ENCODE measurements at regions not wholly inside any gene's neighbourhood (a gene's known extent, or its start where the extent isn't known, plus 50 kb on each side); places are given as distances from the start of the nearest gene placed in this dataset.

DNA sequence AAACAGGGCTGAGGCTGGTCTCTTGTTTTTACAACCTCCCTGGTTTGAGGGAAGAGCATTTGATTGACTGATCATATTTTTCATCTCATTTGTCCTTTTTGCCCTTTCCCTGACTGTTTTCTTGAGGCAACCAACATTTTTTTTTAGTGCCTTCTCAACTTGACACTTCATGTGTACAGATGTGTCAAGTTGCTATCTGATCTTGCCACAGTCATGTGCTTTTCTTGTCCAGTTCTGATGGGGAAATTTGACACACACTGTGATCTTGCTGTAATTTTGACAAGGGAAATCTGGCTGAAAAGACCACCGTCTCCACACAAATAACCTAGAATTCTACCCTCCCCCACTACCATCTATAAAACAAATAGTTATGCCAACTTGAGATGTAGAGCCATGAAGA is 329.6 kb downstream of the KCTD12 start:
- Histone ChIP-seq H3K4me1 (ENCODE audit: control insufficient read depth, extremely low read depth, insufficient read depth, low read length) (no peaks in the 10 kb centered on the region), H3K4me2 (ENCODE audit: control insufficient read depth, extremely low read depth, insufficient read depth, low read depth, low read length) (no peak overlapping the region), H3K4me3 (ENCODE audit: control insufficient read depth in 2 of 3, extremely low read depth in 1 of 3, insufficient read depth in 2 of 3, low read depth in 1 of 3, low read length in 3 of 3) (no peak overlapping the region), H3K9me3 (ENCODE audit: control insufficient read depth, low read depth, low read length) (no peaks in the 10 kb centered on the region), H3K9me1 (ENCODE audit: control insufficient read depth, extremely low read depth, insufficient read depth, low read length) (no peaks in the 10 kb centered on the region), H3K27me3 (ENCODE audit: control insufficient read depth, extremely low read depth, insufficient read depth, low read length) (no peaks in the 10 kb centered on the region), H3K9ac (ENCODE audit: control insufficient read depth, extremely low read depth, insufficient read depth, low read length) (no peak overlapping the region), H3K79me2 (ENCODE audit: control insufficient read depth, insufficient read depth, low read length) (no peaks in the 10 kb centered on the region), H3K36me3 (ENCODE audit: control insufficient read depth in 2 of 2, extremely low read depth in 1 of 2, insufficient read depth in 2 of 2, low read length in 2 of 2) (no peaks in the 10 kb centered on the region), H2AFZ (ENCODE audit: control insufficient read depth, low read length) (no peak overlapping the region), H4K20me1 (ENCODE audit: control insufficient read depth, extremely low read depth, insufficient read depth, low read length) (no peaks in the 10 kb centered on the region), H3K27ac (ENCODE audit: control insufficient read depth, insufficient read depth, low read length) (no peak overlapping the region)
- TF ChIP-seq, protein P1, sequence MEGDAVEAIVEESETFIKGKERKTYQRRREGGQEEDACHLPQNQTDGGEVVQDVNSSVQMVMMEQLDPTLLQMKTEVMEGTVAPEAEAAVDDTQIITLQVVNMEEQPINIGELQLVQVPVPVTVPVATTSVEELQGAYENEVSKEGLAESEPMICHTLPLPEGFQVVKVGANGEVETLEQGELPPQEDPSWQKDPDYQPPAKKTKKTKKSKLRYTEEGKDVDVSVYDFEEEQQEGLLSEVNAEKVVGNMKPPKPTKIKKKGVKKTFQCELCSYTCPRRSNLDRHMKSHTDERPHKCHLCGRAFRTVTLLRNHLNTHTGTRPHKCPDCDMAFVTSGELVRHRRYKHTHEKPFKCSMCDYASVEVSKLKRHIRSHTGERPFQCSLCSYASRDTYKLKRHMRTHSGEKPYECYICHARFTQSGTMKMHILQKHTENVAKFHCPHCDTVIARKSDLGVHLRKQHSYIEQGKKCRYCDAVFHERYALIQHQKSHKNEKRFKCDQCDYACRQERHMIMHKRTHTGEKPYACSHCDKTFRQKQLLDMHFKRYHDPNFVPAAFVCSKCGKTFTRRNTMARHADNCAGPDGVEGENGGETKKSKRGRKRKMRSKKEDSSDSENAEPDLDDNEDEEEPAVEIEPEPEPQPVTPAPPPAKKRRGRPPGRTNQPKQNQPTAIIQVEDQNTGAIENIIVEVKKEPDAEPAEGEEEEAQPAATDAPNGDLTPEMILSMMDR (optimal IDR thresholded peaks at IDR 0.05 in 1 of 3, IDR thresholded peaks at IDR 0.05 in 1 of 3, conservative IDR thresholded peaks at IDR 0.05 in 1 of 3; ENCODE audit: extremely low read depth in 1 of 3, insufficient read depth in 2 of 3, low read length in 3 of 3): no peak
- no peak for TF ChIP-seq EZH2 (IDR thresholded peaks at IDR 0.05; ENCODE audit: low read length)
- dilution Hi-C loops (cut with MboI; ENCODE audit: extremely low pct_ligation_motif_present, low sequenced_read_pairs): no loop called here
- FAIRE-seq (no peak), DNase-seq (ENCODE audit: low read depth, low spot score) (no peak)

DNA sequence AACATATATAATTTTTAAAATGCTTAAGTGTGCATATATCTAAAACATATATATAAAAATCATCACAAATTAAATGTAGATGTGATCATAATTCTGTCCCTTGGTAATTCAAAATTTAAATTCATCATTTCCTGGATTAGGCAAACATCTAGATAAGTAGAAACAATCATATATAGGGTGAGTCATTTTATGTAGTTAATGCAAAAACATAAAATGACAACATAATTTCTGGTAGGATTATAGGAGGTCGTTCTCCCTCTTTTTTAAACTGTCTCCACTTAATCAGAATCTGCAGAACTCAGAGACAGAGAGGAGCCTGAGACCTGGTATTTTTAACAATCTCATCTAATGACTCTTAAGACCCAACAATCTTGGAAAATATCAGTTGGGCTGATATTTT is 333.4 kb downstream of the KCTD12 start:
- H3K27me3 ChIP-seq (ENCODE audit: control insufficient read depth, extremely low read depth, insufficient read depth, low read length): no peaks in the 10 kb centered on the region
- no peak overlapping the region for H3K9ac ChIP-seq (ENCODE audit: control insufficient read depth, extremely low read depth, insufficient read depth, low read length)
- H3K4me3 ChIP-seq (ENCODE audit: control insufficient read depth in 2 of 3, extremely low read depth in 1 of 3, insufficient read depth in 2 of 3, low read depth in 1 of 3, low read length in 3 of 3): no peak overlapping the region
- H3K4me1 ChIP-seq (ENCODE audit: control insufficient read depth, extremely low read depth, insufficient read depth, low read length): no peaks in the 10 kb centered on the region
- H3K27ac ChIP-seq (ENCODE audit: control insufficient read depth, insufficient read depth, low read length): no peak overlapping the region
- no peak overlapping the region for H3K4me2 ChIP-seq (ENCODE audit: control insufficient read depth, extremely low read depth, insufficient read depth, low read depth, low read length)
- H2AFZ ChIP-seq (ENCODE audit: control insufficient read depth, low read length): no peak overlapping the region
- FAIRE-seq (no peak), DNase-seq (ENCODE audit: low read depth, low spot score) (no peak)
- H3K36me3 ChIP-seq (ENCODE audit: control insufficient read depth in 2 of 2, extremely low read depth in 1 of 2, insufficient read depth in 2 of 2, low read length in 2 of 2): no peaks in the 10 kb centered on the region
- dilution Hi-C loops (cut with MboI; ENCODE audit: extremely low pct_ligation_motif_present, low sequenced_read_pairs): no loop called here
- no peaks in the 10 kb centered on the region for H4K20me1 ChIP-seq (ENCODE audit: control insufficient read depth, extremely low read depth, insufficient read depth, low read length)
- TF ChIP-seq EZH2 (IDR thresholded peaks at IDR 0.05; ENCODE audit: low read length): no peak
- TF ChIP-seq, protein P1 (optimal IDR thresholded peaks at IDR 0.05 in 1 of 3, IDR thresholded peaks at IDR 0.05 in 1 of 3, conservative IDR thresholded peaks at IDR 0.05 in 1 of 3; ENCODE audit: extremely low read depth in 1 of 3, insufficient read depth in 2 of 3, low read length in 3 of 3): no peak
- no peaks in the 10 kb centered on the region for H3K9me3 ChIP-seq (ENCODE audit: control insufficient read depth, low read depth, low read length)
- no peaks in the 10 kb centered on the region for H3K9me1 ChIP-seq (ENCODE audit: control insufficient read depth, extremely low read depth, insufficient read depth, low read length)
- no peaks in the 10 kb centered on the region for H3K79me2 ChIP-seq (ENCODE audit: control insufficient read depth, insufficient read depth, low read length)
